Upper lobe of left lung (tissue), 4 donors: ENCODE measurements at regions not wholly inside any gene's neighbourhood (a gene's known extent, or its start where the extent isn't known, plus 50 kb on each side); places are given as distances from the start of the nearest gene placed in this dataset.

Experiments
- POLR2A ChIP-seq, 4 donors: fragments of 450-650 bp; IDR thresholded peaks; one replicate each; pipeline ENCODE4 v1.5.1; 2016 to 2017; ENCODE audit warnings: antibody characterized with exemption in 4 of 4, mild to moderate bottlenecking in 2 of 4
- TF ChIP-seq, protein P1 (sequence below), 6 experiments: fragments of 450-650 bp in 4 of 6; fragments of 200-600 bp in 2 of 6; sonication (generic) in 2 of 6; IDR thresholded peaks; one replicate each; pipeline ENCODE4 v1.5.1; 2016 to 2019; ENCODE audit warnings: antibody characterized with exemption in 6 of 6

DNA sequence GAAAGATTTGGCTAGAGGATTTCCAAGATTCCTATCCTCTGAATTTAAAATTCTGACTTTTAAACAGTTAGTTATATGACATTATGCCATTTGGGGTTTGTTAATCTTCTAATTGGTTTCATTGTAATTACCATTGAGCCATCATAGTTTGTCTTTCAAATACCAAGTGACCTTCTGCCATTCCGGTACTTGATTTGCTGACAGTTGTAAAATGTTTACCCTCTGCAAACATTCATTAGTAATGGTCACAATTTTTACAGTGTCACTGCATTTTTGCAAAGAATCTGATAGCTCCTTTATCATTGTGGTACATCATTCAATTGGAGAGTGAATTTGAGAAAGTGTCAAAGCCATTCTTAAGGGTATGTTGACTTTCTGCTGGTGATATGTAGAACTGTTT, 645.0 kb upstream of the TBL1XR1 start:
- TF ChIP-seq, protein P1, sequence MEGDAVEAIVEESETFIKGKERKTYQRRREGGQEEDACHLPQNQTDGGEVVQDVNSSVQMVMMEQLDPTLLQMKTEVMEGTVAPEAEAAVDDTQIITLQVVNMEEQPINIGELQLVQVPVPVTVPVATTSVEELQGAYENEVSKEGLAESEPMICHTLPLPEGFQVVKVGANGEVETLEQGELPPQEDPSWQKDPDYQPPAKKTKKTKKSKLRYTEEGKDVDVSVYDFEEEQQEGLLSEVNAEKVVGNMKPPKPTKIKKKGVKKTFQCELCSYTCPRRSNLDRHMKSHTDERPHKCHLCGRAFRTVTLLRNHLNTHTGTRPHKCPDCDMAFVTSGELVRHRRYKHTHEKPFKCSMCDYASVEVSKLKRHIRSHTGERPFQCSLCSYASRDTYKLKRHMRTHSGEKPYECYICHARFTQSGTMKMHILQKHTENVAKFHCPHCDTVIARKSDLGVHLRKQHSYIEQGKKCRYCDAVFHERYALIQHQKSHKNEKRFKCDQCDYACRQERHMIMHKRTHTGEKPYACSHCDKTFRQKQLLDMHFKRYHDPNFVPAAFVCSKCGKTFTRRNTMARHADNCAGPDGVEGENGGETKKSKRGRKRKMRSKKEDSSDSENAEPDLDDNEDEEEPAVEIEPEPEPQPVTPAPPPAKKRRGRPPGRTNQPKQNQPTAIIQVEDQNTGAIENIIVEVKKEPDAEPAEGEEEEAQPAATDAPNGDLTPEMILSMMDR (IDR thresholded peaks at IDR 0.05), result no peak
- no peak for TF ChIP-seq POLR2A (IDR thresholded peaks at IDR 0.05)
